ENCODE measurements at regions not wholly inside any gene's neighbourhood (a gene's known extent, or its start where the extent isn't known, plus 50 kb on each side); places are given as distances from the start of the nearest gene placed in this dataset.

DNA sequence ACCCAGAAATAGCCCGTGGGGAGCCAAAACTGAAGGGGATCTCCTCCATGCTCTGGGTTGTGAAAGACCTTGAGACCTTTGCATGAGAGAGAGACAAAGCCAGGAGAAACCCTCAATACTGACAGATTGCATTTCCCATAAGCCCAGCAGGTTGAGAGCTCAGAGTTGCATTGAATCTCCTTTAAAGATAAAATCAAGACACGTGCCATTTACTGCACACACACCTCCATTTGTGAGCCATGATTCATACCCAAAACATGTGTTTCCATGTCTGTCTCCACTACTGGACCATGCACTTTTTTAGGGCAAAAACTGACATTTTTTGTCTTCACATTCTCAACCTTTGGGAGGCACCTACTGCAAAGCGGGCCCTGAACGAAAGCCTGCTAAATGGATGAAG lies 144.0 kb upstream of the NRIP1 start:
- POLR2A ChIA-PET (ENCODE audit: unreplicated experiment), result no interaction called here
- BruUV-seq (replicated peaks), result no TSS peak
- CTCF ChIA-PET, result no interaction called here
- no peaks in the 10 kb centered on the region for H3K9me3 ChIP-seq (ENCODE audit: low read length)
- TF ChIP-seq EZH2 (IDR thresholded peaks at IDR 0.05; ENCODE audit: low read length, unreplicated experiment) (no peak), EZH2phosphoT487 (IDR thresholded peaks at IDR 0.05; ENCODE audit: borderline replicate concordance, low read length) (no peak)
- TF ChIP-seq, protein P1, sequence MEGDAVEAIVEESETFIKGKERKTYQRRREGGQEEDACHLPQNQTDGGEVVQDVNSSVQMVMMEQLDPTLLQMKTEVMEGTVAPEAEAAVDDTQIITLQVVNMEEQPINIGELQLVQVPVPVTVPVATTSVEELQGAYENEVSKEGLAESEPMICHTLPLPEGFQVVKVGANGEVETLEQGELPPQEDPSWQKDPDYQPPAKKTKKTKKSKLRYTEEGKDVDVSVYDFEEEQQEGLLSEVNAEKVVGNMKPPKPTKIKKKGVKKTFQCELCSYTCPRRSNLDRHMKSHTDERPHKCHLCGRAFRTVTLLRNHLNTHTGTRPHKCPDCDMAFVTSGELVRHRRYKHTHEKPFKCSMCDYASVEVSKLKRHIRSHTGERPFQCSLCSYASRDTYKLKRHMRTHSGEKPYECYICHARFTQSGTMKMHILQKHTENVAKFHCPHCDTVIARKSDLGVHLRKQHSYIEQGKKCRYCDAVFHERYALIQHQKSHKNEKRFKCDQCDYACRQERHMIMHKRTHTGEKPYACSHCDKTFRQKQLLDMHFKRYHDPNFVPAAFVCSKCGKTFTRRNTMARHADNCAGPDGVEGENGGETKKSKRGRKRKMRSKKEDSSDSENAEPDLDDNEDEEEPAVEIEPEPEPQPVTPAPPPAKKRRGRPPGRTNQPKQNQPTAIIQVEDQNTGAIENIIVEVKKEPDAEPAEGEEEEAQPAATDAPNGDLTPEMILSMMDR (conservative IDR thresholded peaks at IDR 0.05; ENCODE audit: low read depth, low read length), result no peak
- intact Hi-C loops (cut with micrococcal nuclease), result no loop called here
- peak overlapping the region; percentile 81 for H3K27ac ChIP-seq (ENCODE audit: low read length)
- peaks cover 42% of the 10 kb centered on the region for H3K4me1 ChIP-seq (ENCODE audit: insufficient read depth, low read length)
- ATAC-seq (peak; percentile 8; the same call in 1 of the 2 replicates), DNase-seq (peak; percentile 34)
- peaks cover 5% of the 10 kb centered on the region for H3F3A ChIP-seq (ENCODE audit: low read length, unreplicated experiment)
- no peak overlapping the region for H3K4me3 ChIP-seq (ENCODE audit: low read length)
- H3K4me2 ChIP-seq (ENCODE audit: low read length), result 0 out of 2 replicates have a peak overlapping the region, but pooled peaks have one; percentile 1
- H3K9ac ChIP-seq (ENCODE audit: low read length), result no peak overlapping the region
- H4K20me1 ChIP-seq (ENCODE audit: low read length), result no peaks in the 10 kb centered on the region
- H2AFZ ChIP-seq (ENCODE audit: low read length), result no peak overlapping the region
- H3K9me2 ChIP-seq (replicated peaks; ENCODE audit: low read length), result no peaks in the 10 kb centered on the region
- no peaks in the 10 kb centered on the region for H3K27me3 ChIP-seq (ENCODE audit: low read length)
- no peaks in the 10 kb centered on the region for H3K79me2 ChIP-seq (ENCODE audit: low read length)
- no peaks in the 10 kb centered on the region for H3K36me3 ChIP-seq (ENCODE audit: low read depth, low read length)

DNA sequence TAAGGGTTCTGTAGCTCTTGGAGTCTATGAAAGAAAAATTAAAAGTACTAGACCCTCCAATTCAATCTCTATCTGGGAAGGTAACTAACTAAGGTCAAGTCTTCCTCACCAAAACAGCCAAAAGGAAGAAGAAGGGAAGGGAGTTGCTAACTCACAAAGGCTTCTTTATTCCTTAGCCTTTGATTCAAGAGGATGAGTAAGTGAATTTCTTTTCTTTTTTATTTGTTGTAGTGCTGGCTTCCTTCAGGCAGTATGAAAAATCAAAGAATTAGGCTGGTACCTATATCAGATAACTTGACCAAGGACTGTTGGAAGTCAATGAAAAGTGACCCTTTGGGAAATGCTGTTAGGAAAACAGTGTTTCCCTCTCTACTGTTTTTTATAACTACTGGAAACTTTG lies 144.4 kb upstream of the NRIP1 start:
- peak overlapping the region; percentile 81 for H3K27ac ChIP-seq (ENCODE audit: low read length)
- peak; percentile 56 for ATAC-seq

DNA sequence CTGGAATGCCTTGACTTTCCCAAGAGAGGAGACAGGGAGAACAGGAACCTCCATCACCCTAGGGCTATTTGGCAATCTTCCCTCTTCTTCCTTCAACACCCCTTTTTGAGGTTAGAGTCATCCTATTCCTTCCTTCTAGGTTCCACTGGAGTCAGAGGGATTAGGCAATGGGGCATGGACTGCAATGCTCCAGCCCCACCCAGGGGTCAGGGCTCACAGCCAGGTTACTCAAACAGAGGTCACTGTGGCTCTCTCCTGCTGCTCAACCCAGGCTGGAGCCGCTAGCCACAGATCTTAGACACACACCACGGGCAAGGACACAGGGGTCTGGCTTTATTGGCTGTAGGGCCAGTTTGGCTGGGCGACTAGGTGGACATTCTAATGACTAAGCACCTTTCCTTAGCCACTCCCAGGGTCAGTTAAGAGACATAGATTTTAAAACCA lies 145.5 kb upstream of the NRIP1 start:
- POLR2A ChIA-PET (ENCODE audit: unreplicated experiment), result no interaction called here
- BruUV-seq (replicated peaks), result no TSS peak

More for the DNA sequence above, 144.4 kb upstream of the NRIP1 start:
- Histone ChIP-seq H3K9me3 (ENCODE audit: low read length) (no peaks in the 10 kb centered on the region), H3K4me2 (ENCODE audit: low read length) (peak overlapping the region; percentile 57), H3K4me3 (ENCODE audit: low read length) (no peak overlapping the region), H3F3A (ENCODE audit: low read length, unreplicated experiment) (peaks cover 5% of the 10 kb centered on the region), H3K9ac (ENCODE audit: low read length) (peak overlapping the region; percentile 25; the same call in 1 of the 2 replicates), H3K27me3 (ENCODE audit: low read length) (no peaks in the 10 kb centered on the region), H2AFZ (ENCODE audit: low read length) (no peak overlapping the region), H3K36me3 (ENCODE audit: low read depth, low read length) (no peaks in the 10 kb centered on the region), H4K20me1 (ENCODE audit: low read length) (no peaks in the 10 kb centered on the region), H3K9me2 (replicated peaks; ENCODE audit: low read length) (no peaks in the 10 kb centered on the region), H3K79me2 (ENCODE audit: low read length) (no peaks in the 10 kb centered on the region), H3K4me1 (ENCODE audit: insufficient read depth, low read length) (peaks cover 38% of the 10 kb centered on the region)
- BruUV-seq (replicated peaks), result no TSS peak
- ChIA-PET POLR2A (ENCODE audit: unreplicated experiment) (no interaction called here), CTCF (no interaction called here)
- intact Hi-C loops (cut with micrococcal nuclease), result no loop called here
- peak; percentile 58 for DNase-seq
- TF ChIP-seq EZH2 (IDR thresholded peaks at IDR 0.05; ENCODE audit: low read length, unreplicated experiment) (no peak), EZH2phosphoT487 (IDR thresholded peaks at IDR 0.05; ENCODE audit: borderline replicate concordance, low read length) (no peak)
- TF ChIP-seq, protein P1 (conservative IDR thresholded peaks at IDR 0.05; ENCODE audit: low read depth, low read length), result no peak

More for the DNA sequence above, 145.5 kb upstream of the NRIP1 start:
- Histone ChIP-seq H3K9me3 (ENCODE audit: low read length) (no peaks in the 10 kb centered on the region), H2AFZ (ENCODE audit: low read length) (peak overlapping the region; percentile 31; the same call in 1 of the 2 replicates), H3K4me3 (ENCODE audit: low read length) (no peak overlapping the region), H3K9me2 (replicated peaks; ENCODE audit: low read length) (no peaks in the 10 kb centered on the region), H3K9ac (ENCODE audit: low read length) (peak overlapping the region; percentile 9; the same call in 1 of the 2 replicates), H3K79me2 (ENCODE audit: low read length) (no peaks in the 10 kb centered on the region), H3K4me2 (ENCODE audit: low read length) (peak overlapping the region; percentile 57), H3K27ac (ENCODE audit: low read length) (peak overlapping the region; percentile 81), H3K36me3 (ENCODE audit: low read depth, low read length) (no peaks in the 10 kb centered on the region), H3F3A (ENCODE audit: low read length, unreplicated experiment) (peaks cover 5% of the 10 kb centered on the region), H3K4me1 (ENCODE audit: insufficient read depth, low read length) (peaks cover 35% of the 10 kb centered on the region), H4K20me1 (ENCODE audit: low read length) (no peaks in the 10 kb centered on the region), H3K27me3 (ENCODE audit: low read length) (no peaks in the 10 kb centered on the region)
- peak; percentile 75 for ATAC-seq
- intact Hi-C loops (cut with micrococcal nuclease), result no loop called here
- TF ChIP-seq, protein P1 (conservative IDR thresholded peaks at IDR 0.05; ENCODE audit: low read depth, low read length), result no peak
- TF ChIP-seq EZH2 (IDR thresholded peaks at IDR 0.05; ENCODE audit: low read length, unreplicated experiment), result no peak
- no peak for TF ChIP-seq EZH2phosphoT487 (IDR thresholded peaks at IDR 0.05; ENCODE audit: borderline replicate concordance, low read length)
- peak; percentile 94 for DNase-seq
- CTCF ChIA-PET, result no interaction called here

All from PC-3 (cell line).